Hepatocyte (in vitro differentiated cells): ENCODE measurements at regions not wholly inside any gene's neighbourhood (a gene's known extent, or its start where the extent isn't known, plus 50 kb on each side); places are given as distances from the start of the nearest gene placed in this dataset. TPM values are rescaled to one million over a fixed set of nuclear protein-coding genes. Genes with fewer than 3 reads are reported as not detected.

ENCODE experiments used
- DNase-seq: peaks from one replicate; pipeline ENCODE4 v3.0.0-alpha.2; 2016; ENCODE audit warnings: low spot score
- H2AFZ ChIP-seq: fragments of 200-600 bp; sonication (generic); 2 replicates; pipeline ENCODE4 v1.6.0; 2016; ENCODE audit warnings: antibody characterized with exemption, mild to moderate bottlenecking
- H3K27ac ChIP-seq: fragments of 200-600 bp; sonication (generic); 2 replicates; pipeline ENCODE4 v1.5.1; 2016; ENCODE audit warnings: mild to moderate bottlenecking
- H3K27me3 ChIP-seq: fragments of 200-600 bp; sonication (generic); 2 replicates; pipeline ENCODE4 v1.6.1; 2016
- H3K36me3 ChIP-seq: fragments of 200-600 bp; sonication (generic); replicated peaks from 2 replicates; pipeline ENCODE4 v1.5.1; 2016; ENCODE audit warnings: low read depth; ENCODE audit not compliant: insufficient read depth
- H3K4me1 ChIP-seq: fragments of 200-600 bp; sonication (generic); 2 replicates; pipeline ENCODE4 v1.5.1; 2016; ENCODE audit warnings: mild to moderate bottlenecking, moderate library complexity; ENCODE audit not compliant: insufficient read depth
- H3K4me2 ChIP-seq: fragments of 200-600 bp; sonication (generic); 2 replicates; pipeline ENCODE4 v1.6.0; 2016
- H3K4me3 ChIP-seq: fragments of 200-600 bp; sonication (generic); 2 replicates; pipeline ENCODE4 v1.5.1; 2016; ENCODE audit warnings: mild to moderate bottlenecking
- H3K79me2 ChIP-seq: fragments of 200-600 bp; sonication (generic); 2 replicates; pipeline ENCODE4 v1.6.0; 2017; ENCODE audit warnings: mild to moderate bottlenecking
- H3K9me2 ChIP-seq: fragments of 200-600 bp; sonication (generic); replicated peaks from 2 replicates; pipeline ENCODE4 v1.6.0; 2017; ENCODE audit warnings: mild to moderate bottlenecking; ENCODE audit not compliant: insufficient read depth
- H3K9me3 ChIP-seq: fragments of 200-600 bp; sonication (generic); 2 replicates; pipeline ENCODE4 v1.5.1; 2016; ENCODE audit warnings: low read depth, mild to moderate bottlenecking
- H4K20me1 ChIP-seq: fragments of 200-600 bp; sonication (generic); 2 replicates; pipeline ENCODE4 v1.6.0; 2016; ENCODE audit warnings: mild to moderate bottlenecking; ENCODE audit not compliant: insufficient read depth, poor library complexity, severe bottlenecking
- CTCF ChIP-seq: fragments of 200-600 bp; sonication (generic); IDR thresholded peaks from 2 replicates; pipeline ENCODE4 v1.5.1; 2016; ENCODE audit warnings: antibody characterized with exemption, mild to moderate bottlenecking; ENCODE audit not compliant: poor library complexity
- EZH2 ChIP-seq: fragments of 200-600 bp; sonication (generic); IDR thresholded peaks from 2 replicates; pipeline ENCODE4 v1.6.1; 2016; ENCODE audit warnings: antibody characterized with exemption, mild to moderate bottlenecking, borderline replicate concordance
- EZH2phosphoT487 ChIP-seq: fragments of 200-600 bp; sonication (generic); IDR thresholded peaks from one replicate; pipeline ENCODE4 v1.6.1; 2018; ENCODE audit warnings: antibody characterized with exemption, mild to moderate bottlenecking, low read depth, moderate library complexity; ENCODE audit not compliant: unreplicated experiment, severe bottlenecking
- WGBS: methylation state at CpG from one replicate; pipeline ENCODE4 v1.1.6; 2016; ENCODE audit warnings: low lambda C conversion rate; ENCODE audit errors: missing lambda C conversion rate; 5-methylcytosine and 5-hydroxymethylcytosine counted together
- small RNA-seq: library from RNA; depleted of rRNA; stranded (forward); fragments of <200 nt; gene quantifications from one replicate; pipeline ENCODE3, GENCODE V24; 2014

DNA sequence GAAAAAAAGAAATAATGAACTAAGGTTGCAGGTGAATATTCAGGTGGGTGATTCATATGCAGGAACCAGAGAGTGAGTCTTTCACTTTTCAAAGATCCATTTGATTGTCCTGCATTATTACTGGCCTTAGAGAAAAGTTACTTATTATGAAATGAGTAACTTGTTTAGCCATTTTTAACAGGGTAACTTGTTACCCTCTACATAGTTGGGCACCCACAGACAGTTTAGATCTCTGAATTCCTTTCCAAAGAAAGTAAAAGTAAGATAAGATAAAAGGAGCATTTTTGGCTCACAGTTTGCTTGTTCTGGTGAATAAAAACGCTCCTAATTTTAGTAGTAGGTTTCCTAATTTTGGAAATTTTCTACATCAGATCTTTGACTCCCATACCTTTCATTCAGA lies 54.1 kb upstream of the DAB2 start:
- Histone ChIP-seq H2AFZ (no peak overlapping the region), H3K4me3 (no peak overlapping the region), H3K9me3 (no peaks in the 10 kb centered on the region), H3K9me2 (no peaks in the 10 kb centered on the region), H3K79me2 (no peaks in the 10 kb centered on the region), H3K36me3 (no peaks in the 10 kb centered on the region), H4K20me1 (no peaks in the 10 kb centered on the region), H3K27ac (no peak overlapping the region), H3K4me1 (peaks cover 7% of the 10 kb centered on the region), H3K27me3 (no peaks in the 10 kb centered on the region), H3K4me2 (no peak overlapping the region)
- no peak for TF ChIP-seq EZH2phosphoT487
- WGBS = 0% methylated on average over 1 of the region's 1 CpG
- DNase-seq = no peak

DNA sequence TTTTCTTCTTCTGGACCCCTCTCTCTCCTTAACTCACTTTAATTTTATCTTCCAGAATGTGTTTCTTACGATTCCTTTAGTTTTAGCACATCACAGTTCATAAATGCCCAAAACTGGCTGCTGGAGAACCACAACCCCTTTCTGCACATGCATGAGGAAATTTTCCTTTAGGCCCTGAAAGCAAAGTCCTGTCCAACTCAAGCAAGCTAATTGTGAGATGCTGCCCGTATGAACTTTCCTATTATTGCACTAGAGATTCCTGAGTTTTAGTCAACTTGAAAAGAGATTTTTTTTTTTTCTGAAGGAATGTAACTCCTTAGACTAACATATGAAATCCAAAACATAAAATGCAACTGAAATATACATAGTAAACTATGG lies 52.1 kb upstream of the DAB2 start:
- Histone ChIP-seq H2AFZ (no peak overlapping the region), H3K79me2 (no peaks in the 10 kb centered on the region), H3K27ac (no peak overlapping the region), H3K36me3 (no peaks in the 10 kb centered on the region), H3K9me2 (no peaks in the 10 kb centered on the region), H3K4me3 (no peak overlapping the region), H3K4me1 (peaks cover 7% of the 10 kb centered on the region), H4K20me1 (no peaks in the 10 kb centered on the region), H3K4me2 (no peak overlapping the region), H3K27me3 (no peaks in the 10 kb centered on the region), H3K9me3 (no peaks in the 10 kb centered on the region)
- DNase-seq = no peak
- TF ChIP-seq CTCF = no peak
- TF ChIP-seq EZH2phosphoT487 = no peak
- no peak for TF ChIP-seq EZH2
- WGBS = 87% methylated on average over 2 of the region's 2 CpGs

DNA sequence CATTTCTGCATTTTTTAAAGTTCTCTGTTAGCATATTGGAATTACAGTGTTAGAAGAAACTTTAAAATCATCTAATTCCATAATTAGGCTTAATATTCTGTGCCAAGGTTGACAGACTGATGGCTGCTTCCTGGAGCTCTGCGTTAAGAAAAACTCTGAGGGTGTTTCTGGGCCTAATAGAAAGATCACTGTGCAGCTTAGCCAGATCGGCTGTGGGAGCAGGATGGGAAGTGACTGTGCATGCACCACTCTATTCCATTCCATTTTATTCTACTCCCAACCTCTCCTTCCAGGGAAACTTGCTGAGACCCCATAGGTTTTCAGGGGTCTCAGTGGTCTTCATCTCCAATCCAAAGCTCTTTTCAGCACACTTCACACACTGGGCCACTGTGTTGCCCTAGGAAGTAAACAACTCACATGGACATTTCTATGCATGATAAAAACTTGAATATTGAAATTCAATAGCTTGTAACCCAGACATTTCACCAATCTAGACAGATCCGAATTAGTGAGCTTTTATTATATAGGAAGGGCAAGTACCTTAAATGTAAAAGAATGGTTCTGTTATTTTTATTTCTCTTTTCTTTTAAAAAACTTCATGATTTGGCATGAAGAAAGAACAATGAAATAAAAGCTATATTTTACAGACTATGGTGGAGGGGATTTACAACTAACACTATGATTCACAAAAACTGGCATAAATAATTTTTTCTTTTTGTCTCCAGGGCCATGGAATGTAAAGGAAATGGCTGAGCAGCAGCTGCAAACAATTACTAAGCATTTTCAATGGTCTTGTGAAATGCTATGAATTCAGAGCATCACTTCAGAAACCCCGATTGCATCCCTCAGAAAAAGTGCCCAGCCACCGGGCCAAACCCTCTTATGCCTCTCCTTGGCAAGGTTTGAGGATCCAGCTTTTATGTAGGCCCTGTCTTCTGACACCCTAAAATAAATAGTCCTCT lies 51.4 kb upstream of the DAB2 start:
- H4K20me1 ChIP-seq = no peaks in the 10 kb centered on the region
- no peak overlapping the region for H3K4me2 ChIP-seq
- 73% methylated on average over 5 of the region's 5 CpGs for WGBS
- no peaks in the 10 kb centered on the region for H3K9me3 ChIP-seq
- H2AFZ ChIP-seq = no peak overlapping the region
- TF ChIP-seq CTCF (no peak), EZH2phosphoT487 (no peak), EZH2 (no peak)
- H3K9me2 ChIP-seq = no peaks in the 10 kb centered on the region
- H3K4me3 ChIP-seq = no peak overlapping the region
- H3K79me2 ChIP-seq = no peaks in the 10 kb centered on the region
- no peak overlapping the region for H3K27ac ChIP-seq
- no peaks in the 10 kb centered on the region for H3K36me3 ChIP-seq
- H3K4me1 ChIP-seq = peaks cover 7% of the 10 kb centered on the region
- DNase-seq = no peak
- no peaks in the 10 kb centered on the region for H3K27me3 ChIP-seq

- Histone ChIP-seq H3K9me2 (no peaks in the 10 kb centered on the region), H3K4me2 (no peak overlapping the region), H3K9me3 (no peaks in the 10 kb centered on the region), H3K4me1 (peaks cover 7% of the 10 kb centered on the region), H3K27me3 (no peaks in the 10 kb centered on the region), H3K27ac (no peak overlapping the region), H3K36me3 (no peaks in the 10 kb centered on the region), H3K79me2 (no peaks in the 10 kb centered on the region), H2AFZ (no peak overlapping the region), H4K20me1 (no peaks in the 10 kb centered on the region), H3K4me3 (no peak overlapping the region)
- WGBS = 96% methylated on average over 3 of the region's 3 CpGs
- no peak for TF ChIP-seq EZH2phosphoT487
- no peak for DNase-seq
These were observed 50.4 kb upstream of the DAB2 start for GRCh38 chr5:39475159-39475571.

Small RNAs in the stretch of these regions (small RNA-seq; reads per million reads assigned to genes)
- gene RNU1-150P = not detected
